Activated CD8-positive, alpha-beta T cell treated with anti-CD3 and anti-CD28 coated beads for 36 hours (primary cell): ENCODE measurements at regions not wholly inside any gene's neighbourhood (a gene's known extent, or its start where the extent isn't known, plus 50 kb on each side); places are given as distances from the start of the nearest gene placed in this dataset.

Source experiments
- ATAC-seq: fragments of 200-7000 bp; cut with Tn5 transposase; one replicate; pipeline ENCODE4 v1.10.0; 2021; ENCODE audit warnings: mild to moderate bottlenecking, moderate library complexity
- CTCF ChIA-PET: fragments of 350-600 bp; sonication (Branson Sonifier 250); formaldehyde crosslinking; loops from one replicate; lab custom pipeline; 2021; ENCODE audit warnings: antibody characterized with exemption; lab: Charles Lee
- POLR2A ChIA-PET: fragments of 350-600 bp; sonication (Branson Sonifier 250); formaldehyde crosslinking; loops from one replicate; lab custom pipeline; 2021; ENCODE audit warnings: antibody characterized with exemption; lab: Charles Lee
- DNase-seq: peaks from one replicate; pipeline ENCODE4 v3.0.0-alpha.2; 2020
- H3K27ac Mint-ChIP-seq: one replicate; pipeline ENCODE4 v1.8.0; 2021; ENCODE audit warnings: mild to moderate bottlenecking, mixed read lengths
- H3K27me3 Mint-ChIP-seq: one replicate; pipeline ENCODE4 v1.8.0; 2021; ENCODE audit warnings: mixed read lengths
- H3K36me3 Mint-ChIP-seq: one replicate; pipeline ENCODE4 v1.8.0; 2021; ENCODE audit warnings: low read depth, mixed read lengths
- H3K4me1 Mint-ChIP-seq: one replicate; pipeline ENCODE4 v1.8.0; 2021; ENCODE audit warnings: low read depth, mixed read lengths
- H3K4me3 Mint-ChIP-seq: one replicate; pipeline ENCODE4 v1.8.0; 2021; ENCODE audit warnings: mild to moderate bottlenecking, moderate library complexity, mixed read lengths
- H3K9me3 Mint-ChIP-seq: one replicate; pipeline ENCODE4 v1.8.0; 2021; ENCODE audit warnings: mixed read lengths
- CTCF ChIP-seq: fragments of 200-600 bp; IDR thresholded peaks from one replicate; pipeline ENCODE4 v1.8.0; 2022; ENCODE audit warnings: antibody characterized with exemption, mild to moderate bottlenecking
- intact Hi-C: fragments of 100-400 bp; cut with micrococcal nuclease; formaldehyde crosslinking; loops from one replicate; pipeline ENCODE4 v1.10.0; 2022

DNA sequence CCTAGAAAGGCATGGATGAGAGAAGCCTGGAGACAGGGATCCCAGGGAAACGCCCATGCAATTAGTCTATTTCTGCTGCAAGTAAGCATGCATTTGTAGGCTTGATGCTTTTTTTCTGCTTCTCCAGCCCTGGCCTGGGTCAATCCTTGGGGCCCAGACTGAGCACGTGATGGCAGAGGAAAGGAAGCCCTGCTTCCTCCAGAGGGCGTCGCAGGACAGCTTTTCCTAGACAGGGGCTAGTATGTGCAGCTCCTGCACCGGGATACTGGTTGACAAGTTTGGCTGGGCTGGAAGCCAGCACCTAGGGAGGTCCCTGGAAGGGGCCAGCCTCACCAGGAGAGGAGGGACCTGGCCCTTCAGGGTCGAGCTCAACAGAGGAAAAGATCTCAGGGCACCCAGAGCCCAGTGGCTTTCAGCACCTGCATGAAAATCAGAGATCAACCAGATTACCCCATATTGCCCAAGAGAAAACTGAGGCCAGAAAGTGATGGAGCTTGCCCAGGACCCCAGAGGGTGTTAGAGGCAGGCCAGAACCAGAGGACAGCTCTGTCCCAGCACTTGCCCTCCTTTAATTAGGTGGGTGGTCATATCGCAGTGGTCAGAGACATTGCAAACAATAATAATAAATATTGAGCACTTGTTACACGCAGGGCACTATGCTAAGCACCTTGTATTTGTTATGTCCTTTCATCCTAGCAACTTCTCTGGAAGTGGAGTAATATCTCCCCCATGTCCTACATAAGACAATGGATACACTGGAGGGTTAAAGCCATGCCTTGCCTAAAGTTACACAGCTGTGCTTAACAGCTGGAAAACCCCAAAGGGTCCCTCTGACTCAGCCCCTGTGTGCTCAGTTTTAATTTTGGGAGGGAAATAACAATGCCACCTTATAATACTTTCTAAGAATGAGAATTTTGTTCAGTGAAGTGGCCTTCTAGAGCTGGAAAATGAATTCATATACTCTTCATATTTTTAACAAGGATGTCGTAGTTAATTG is 67.1 kb downstream of the KLF4 start:
- no peak overlapping the region for H3K27ac Mint-ChIP-seq
- no peak overlapping the region for H3K4me3 Mint-ChIP-seq
- peaks cover 17% of the 10 kb centered on the region for H3K27me3 Mint-ChIP-seq
- intact Hi-C loops = no loop called here
- TF ChIP-seq CTCF = peak; percentile 56
- peak; percentile 60 for ATAC-seq
- no peaks in the 10 kb centered on the region for H3K9me3 Mint-ChIP-seq
- peak; percentile 63 for DNase-seq
- no peaks in the 10 kb centered on the region for H3K36me3 Mint-ChIP-seq
- CTCF ChIA-PET = interaction anchor here (0.9 to 1.5 kb wide), 4 partner anchors 9 to 1339 kb away, joined by 3 to 6 read pairs (median 4); no protein-coding TSS in a partner anchor
- POLR2A ChIA-PET = interaction anchor here (1.0 kb wide), 1 partner anchor 117 kb away, joined by 3 read pairs; no protein-coding TSS in a partner anchor
- no peaks in the 10 kb centered on the region for H3K4me1 Mint-ChIP-seq

- ChIA-PET CTCF (no interaction called here), POLR2A (no interaction called here)
- intact Hi-C loops = no loop called here
Observed at GRCh38 chr9:107410420-107410819, 79.1 kb downstream of the KLF4 start.

DNA sequence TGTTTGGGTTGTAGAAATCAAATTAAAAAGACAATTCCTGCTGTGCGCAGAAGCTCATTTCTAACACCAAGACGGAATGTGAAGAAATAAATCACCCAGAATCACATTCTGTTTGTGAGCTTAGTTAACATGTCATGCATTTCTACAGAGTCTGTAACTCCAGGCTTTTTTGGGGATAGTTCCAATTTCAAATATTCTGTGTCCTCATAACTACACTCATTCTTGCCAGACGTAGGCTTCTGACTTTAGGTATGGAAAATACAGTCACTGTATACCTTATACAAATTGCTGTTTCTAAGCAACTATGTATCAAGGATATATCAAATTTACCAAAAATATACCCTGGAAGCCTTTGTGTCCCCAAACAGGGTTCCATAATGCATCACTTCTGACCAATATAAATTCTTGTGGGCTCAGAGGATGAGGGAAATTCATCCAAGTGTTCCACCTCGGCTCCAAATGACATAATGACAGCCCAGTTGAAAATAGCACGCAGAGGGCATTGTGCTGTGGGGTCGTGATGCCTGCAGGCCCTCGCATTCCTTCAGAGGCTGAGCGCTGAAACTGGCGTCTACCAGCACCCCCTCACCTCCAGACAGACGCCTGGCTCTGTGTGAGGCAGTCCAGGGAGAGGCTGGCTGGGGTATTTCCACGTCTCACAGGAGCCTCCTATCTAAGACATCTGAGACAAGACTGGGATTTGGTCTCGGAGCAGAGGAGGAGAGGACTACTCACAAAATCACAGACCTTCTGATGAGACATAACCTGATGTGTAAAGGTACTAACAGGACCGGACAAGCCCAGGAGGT is 79.8 kb downstream of the KLF4 start:
- CTCF ChIA-PET = no interaction called here
- intact Hi-C loops = no loop called here
- Mint-ChIP-seq H3K27ac (no peak overlapping the region), H3K4me1 (no peaks in the 10 kb centered on the region), H3K4me3 (no peak overlapping the region), H3K36me3 (no peaks in the 10 kb centered on the region), H3K9me3 (no peaks in the 10 kb centered on the region), H3K27me3 (no peaks in the 10 kb centered on the region)
- ATAC-seq = no peak
- POLR2A ChIA-PET = no interaction called here
- no peak for DNase-seq
- TF ChIP-seq CTCF = no peak

More at GRCh38 chr9:107410420-107410819, 79.1 kb downstream of the KLF4 start:
- Mint-ChIP-seq H3K36me3 (no peaks in the 10 kb centered on the region), H3K9me3 (no peaks in the 10 kb centered on the region), H3K27me3 (no peaks in the 10 kb centered on the region), H3K4me3 (no peak overlapping the region), H3K27ac (no peak overlapping the region), H3K4me1 (no peaks in the 10 kb centered on the region)
- no peak for TF ChIP-seq CTCF
- no peak for ATAC-seq
- DNase-seq = no peak

DNA sequence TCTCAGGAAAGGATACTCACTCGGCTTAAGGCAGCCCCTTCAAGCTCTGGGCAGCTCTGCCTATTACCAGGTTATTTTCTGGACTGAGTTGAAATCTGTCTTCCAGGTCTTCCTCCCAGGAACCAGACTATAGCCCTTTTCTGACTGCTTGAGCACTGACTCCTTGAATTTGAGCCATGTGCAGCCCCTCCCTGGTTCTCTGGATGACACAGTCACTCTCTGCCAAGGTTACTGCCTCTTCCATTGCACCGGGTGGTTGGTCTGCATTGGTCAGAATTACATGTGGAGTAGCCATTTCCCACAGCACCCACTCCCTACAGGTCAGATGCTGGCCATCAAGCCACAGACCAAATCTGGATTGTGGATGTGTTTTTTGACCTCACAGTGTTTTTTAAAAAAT is 81.9 kb downstream of the KLF4 start:
- Mint-ChIP-seq H3K4me3 (no peak overlapping the region), H3K27ac (no peak overlapping the region), H3K36me3 (no peaks in the 10 kb centered on the region), H3K4me1 (no peaks in the 10 kb centered on the region), H3K27me3 (no peaks in the 10 kb centered on the region), H3K9me3 (no peaks in the 10 kb centered on the region)
- CTCF ChIA-PET = interaction anchor here (1.0 to 1.3 kb wide), 2 partner anchors 17 to 1158 kb away, joined by 3 to 4 read pairs; no protein-coding TSS in a partner anchor
- DNase-seq (no peak), ATAC-seq (no peak)
- no peak for TF ChIP-seq CTCF
- POLR2A ChIA-PET = no interaction called here
- intact Hi-C loops = no loop called here
